ENCODE measurements at regions not wholly inside any gene's neighbourhood (a gene's known extent, or its start where the extent isn't known, plus 50 kb on each side); places are given as distances from the start of the nearest gene placed in this dataset.

- DNase-seq (ENCODE audit: low spot score) (no peak), ATAC-seq (no peak), FAIRE-seq (no peak)
- CTCF ChIA-PET (ENCODE audit: low intra/inter-chr PET ratio, low total read pairs): no interaction called here
- Histone ChIP-seq H3K9me3 (ENCODE audit: low read length) (no peaks in the 10 kb centered on the region), H4K20me1 (ENCODE audit: insufficient read depth, low read length) (no peaks in the 10 kb centered on the region), H3K4me2 (ENCODE audit: low read depth, low read length) (no peak overlapping the region), H3K36me3 (replicated peaks in 1 of 2; ENCODE audit: control insufficient read depth in 1 of 2, insufficient read depth in 2 of 2, low read length in 2 of 2) (no peaks in the 10 kb centered on the region), H3K79me2 (ENCODE audit: insufficient read depth, low read length) (no peaks in the 10 kb centered on the region), H3K27me3 (ENCODE audit: control insufficient read depth in 1 of 2, insufficient read depth in 2 of 2, low read length in 2 of 2) (peaks cover 0 to 3% of the 10 kb centered on the region in 2 experiments; a peak in 1 of 5 replicates), H3K4me3 (replicated peaks in 1 of 3; ENCODE audit: insufficient read depth in 1 of 3, low read depth in 2 of 3, low read length in 3 of 3) (no peak overlapping the region), H3K4me1 (ENCODE audit: insufficient read depth, low read length) (no peaks in the 10 kb centered on the region), H3K27ac (ENCODE audit: extremely low read length, insufficient read depth, low read length) (no peak overlapping the region), H3K9ac (ENCODE audit: insufficient read depth, low read depth, low read length) (no peak overlapping the region), H2AFZ (ENCODE audit: low read length) (no peak overlapping the region)
- no TSS peak for BruUV-seq (replicated peaks)
- POLR2A ChIA-PET: no interaction called here
- peak; percentile 57 to 80; a peak in 3 of 4 replicates for TF ChIP-seq MAFK (conservative IDR thresholded peaks at IDR 0.05 in 1 of 2, IDR thresholded peaks at IDR 0.05 in 1 of 2; ENCODE audit: low read length in 2 of 2)
- peak; percentile 69 for TF ChIP-seq MAFF (IDR thresholded peaks at IDR 0.05; ENCODE audit: low read depth, low read length)
- no peak for TF ChIP-seq ZBTB20 (CRISPR knock-in tag; IDR thresholded peaks at IDR 0.05; ENCODE audit: borderline replicate concordance, low read depth)
- TF ChIP-seq FUBP1 (CRISPR knock-in tag; IDR thresholded peaks at IDR 0.05; ENCODE audit: borderline replicate concordance): no peak
- TF ChIP-seq SIN3B (IDR thresholded peaks at IDR 0.05; ENCODE audit: low read length): no peak
- intact Hi-C loops (cut with micrococcal nuclease; ENCODE audit: unreplicated experiment): loop anchor here (1.0 kb wide), 1 partner anchor 57 kb away; no protein-coding TSS in a partner anchor
- 24% methylated on average over 12 of the region's 14 CpGs for WGBS (ENCODE audit: low lambda C conversion rate)
- in situ Hi-C loops (cut with HindIII; ENCODE audit: extremely low pct_ligation_motif_present, low pct_unique_long_range_greater_than_20kb): loop anchor here (10.0 kb wide), 1 partner anchor 615 kb away; the partner anchor contains the start of genes MECR and PTPRU
These were observed 613.9 kb downstream of the PTPRU start for GRCh38 chr1:29849991-29850757.
